ENCODE measurements at regions not wholly inside any gene's neighbourhood (a gene's known extent, or its start where the extent isn't known, plus 50 kb on each side); places are given as distances from the start of the nearest gene placed in this dataset.

DNA sequence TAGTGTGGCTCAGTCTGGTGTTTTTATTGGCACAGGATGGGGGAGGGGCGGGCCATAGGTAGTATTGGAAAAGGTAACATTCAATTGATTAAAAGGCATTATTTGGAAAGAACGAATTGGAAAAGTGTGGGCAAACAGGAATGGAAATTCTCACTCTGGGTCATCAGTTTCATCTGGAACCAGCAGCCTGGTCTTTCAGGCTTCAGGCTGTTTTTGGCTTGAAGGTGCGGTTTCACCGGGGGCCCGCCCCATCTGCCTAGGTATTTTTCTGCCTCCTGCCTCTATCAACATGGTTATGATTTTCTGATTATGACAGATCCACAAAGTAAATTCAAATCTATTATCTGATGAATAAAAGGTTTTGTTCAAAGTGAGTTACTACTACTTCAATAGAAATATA, 59.5 kb upstream of the CD28 start:
- H3K27me3 ChIP-seq = no peaks in the 10 kb centered on the region
- no peak overlapping the region for H3K4me3 ChIP-seq
- H3K9me3 ChIP-seq = no peaks in the 10 kb centered on the region
- TF ChIP-seq POLR2A (IDR thresholded peaks at IDR 0.05) (no peak), CTCF (IDR thresholded peaks at IDR 0.05) (no peak)
- H3K36me3 ChIP-seq (ENCODE audit: low read depth, missing control alignments) = no peaks in the 10 kb centered on the region
- H3K4me1 ChIP-seq = peaks cover 25% of the 10 kb centered on the region
- DNase-seq = no peak
- no peak overlapping the region for H3K27ac ChIP-seq
- 69 to 87% methylated on average over 5 of the region's 5 CpGs for WGBS, 2 donors
- intact Hi-C loops (cut with DNase I; ENCODE audit: low total_unique reads) = no loop called here

DNA sequence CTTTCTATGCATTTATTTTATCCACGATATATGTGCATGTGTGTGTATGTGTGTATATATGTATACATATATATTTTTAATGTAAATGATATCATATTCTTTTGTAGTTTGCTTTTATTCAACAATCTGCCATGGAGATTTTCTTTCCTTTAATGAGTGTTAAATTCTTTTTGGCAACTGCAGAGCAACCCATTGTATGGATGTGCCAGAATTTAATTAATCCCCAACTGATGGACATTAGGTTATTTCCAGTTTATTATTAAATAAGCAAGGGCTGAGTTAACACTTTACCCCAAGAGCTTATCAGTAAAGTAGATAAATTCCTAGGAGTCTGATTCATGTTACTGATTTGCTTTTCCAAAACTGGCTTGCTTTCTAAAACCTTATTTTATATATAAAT, 58.9 kb upstream of the CD28 start:
- TF ChIP-seq POLR2A (IDR thresholded peaks at IDR 0.05) (no peak), CTCF (IDR thresholded peaks at IDR 0.05) (no peak)
- WGBS, 2 donors = 79 to 95% methylated on average over 1 of the region's 1 CpG
- no peaks in the 10 kb centered on the region for H3K36me3 ChIP-seq (ENCODE audit: low read depth, missing control alignments)
- no peaks in the 10 kb centered on the region for H3K27me3 ChIP-seq
- no peak overlapping the region for H3K27ac ChIP-seq
- H3K9me3 ChIP-seq = no peaks in the 10 kb centered on the region
- DNase-seq = no peak
- intact Hi-C loops (cut with DNase I; ENCODE audit: low total_unique reads) = no loop called here
- H3K4me3 ChIP-seq = no peak overlapping the region
- H3K4me1 ChIP-seq = peaks cover 25% of the 10 kb centered on the region

- Histone ChIP-seq H3K27ac (no peak overlapping the region), H3K4me3 (no peak overlapping the region), H3K36me3 (ENCODE audit: low read depth, missing control alignments) (no peaks in the 10 kb centered on the region), H3K27me3 (no peaks in the 10 kb centered on the region), H3K9me3 (no peaks in the 10 kb centered on the region), H3K4me1 (peaks cover 25% of the 10 kb centered on the region)
- WGBS, 2 donors = 75 to 87% methylated on average over 2 of the region's 2 CpGs
- DNase-seq = no peak
- intact Hi-C loops (cut with DNase I; ENCODE audit: low total_unique reads) = no loop called here
- no peak for TF ChIP-seq POLR2A (IDR thresholded peaks at IDR 0.05)
- TF ChIP-seq CTCF (IDR thresholded peaks at IDR 0.05) = no peak
Observed at GRCh38 chr2:203648273-203648672, 58.2 kb upstream of the CD28 start.

GRCh38 chr2:203649176-203649814, 57.1 kb upstream of the CD28 start:
- H3K27ac ChIP-seq = peak overlapping the region in 1 of 2 donors; percentile 37

More at GRCh38 chr2:203649176-203649814, 57.1 kb upstream of the CD28 start:
- Histone ChIP-seq H3K4me3 (no peak overlapping the region), H3K9me3 (no peaks in the 10 kb centered on the region), H3K36me3 (ENCODE audit: low read depth, missing control alignments) (no peaks in the 10 kb centered on the region), H3K27me3 (no peaks in the 10 kb centered on the region), H3K4me1 (peaks cover 25% of the 10 kb centered on the region)
- DNase-seq = no peak
- intact Hi-C loops (cut with DNase I; ENCODE audit: low total_unique reads) = no loop called here
- 83 to 84% methylated on average over 4 of the region's 4 CpGs for WGBS, 2 donors
- TF ChIP-seq CTCF (IDR thresholded peaks at IDR 0.05) = no peak
- no peak for TF ChIP-seq POLR2A (IDR thresholded peaks at IDR 0.05)

Data from testis (tissue), 2 donors.